H9 (cell line): ENCODE measurements at regions not wholly inside any gene's neighbourhood (a gene's known extent, or its start where the extent isn't known, plus 50 kb on each side); places are given as distances from the start of the nearest gene placed in this dataset.

Experiments used
- DNase-seq: peaks from one replicate; pipeline ENCODE4 v3.0.0-alpha.2; 2017
- H2AFZ ChIP-seq: one replicate; pipeline ENCODE4 v1.6.1; 2013; ENCODE audit warnings: mild to moderate bottlenecking, low read length, control low read depth, moderate library complexity
- H2AK5ac ChIP-seq: 2 replicates; pipeline ENCODE4 v1.6.1; 2013; ENCODE audit warnings: low read length, control low read depth, mixed read lengths; ENCODE audit not compliant: insufficient read length
- H2BK120ac ChIP-seq: one replicate; pipeline ENCODE4 v1.6.1; 2013; ENCODE audit warnings: low read depth, mild to moderate bottlenecking, low read length, control low read depth, inconsistent platforms; ENCODE audit not compliant: poor library complexity, severe bottlenecking
- H2BK12ac ChIP-seq: 2 replicates; pipeline ENCODE4 v1.6.1; 2013; ENCODE audit warnings: low read length, control low read depth, mixed read lengths, low read depth; ENCODE audit not compliant: insufficient read length
- H2BK15ac ChIP-seq: 2 replicates; pipeline ENCODE4 v1.6.1; 2013; ENCODE audit warnings: low read depth, low read length, control low read depth
- H2BK20ac ChIP-seq: one replicate; pipeline ENCODE4 v1.6.1; 2013; ENCODE audit warnings: low read depth, mild to moderate bottlenecking, low read length, control low read depth, inconsistent platforms; ENCODE audit not compliant: poor library complexity, severe bottlenecking
- H2BK5ac ChIP-seq: 2 replicates; pipeline ENCODE4 v1.6.1; 2013; ENCODE audit warnings: low read length, control low read depth, mixed read lengths; ENCODE audit not compliant: insufficient read length
- H3K14ac ChIP-seq: 2 replicates; pipeline ENCODE4 v1.6.1; 2013; ENCODE audit warnings: low read length, control low read depth; ENCODE audit not compliant: insufficient read depth
- H3K18ac ChIP-seq: 2 replicates; pipeline ENCODE4 v1.6.1; 2013; ENCODE audit warnings: low read depth, mild to moderate bottlenecking, mixed read lengths, low read length, control low read depth; ENCODE audit not compliant: insufficient read length
- H3K23ac ChIP-seq: 2 replicates; pipeline ENCODE4 v1.6.1; 2013; ENCODE audit warnings: low read length, control low read depth, mixed read lengths, low read depth; ENCODE audit not compliant: insufficient read length
- H3K23me2 ChIP-seq: 2 replicates; pipeline ENCODE4 v1.6.1; 2013; ENCODE audit warnings: low read depth, mild to moderate bottlenecking, mixed read lengths, low read length, control low read depth; ENCODE audit not compliant: insufficient read length, poor library complexity, severe bottlenecking
- H3K27ac ChIP-seq: 2 replicates; pipeline ENCODE4 v1.5.1; 2013; ENCODE audit warnings: low read length, control low read depth, mixed read lengths, low read depth; ENCODE audit not compliant: insufficient read length
- H3K27me3 ChIP-seq: 2 replicates; pipeline ENCODE4 v1.6.1; 2013; ENCODE audit warnings: low read length, control low read depth, inconsistent platforms; ENCODE audit not compliant: insufficient read depth
- H3K4ac ChIP-seq: 2 replicates; pipeline ENCODE4 v1.6.1; 2013; ENCODE audit warnings: low read depth, mild to moderate bottlenecking, control low read depth, inconsistent platforms, low read length, moderate library complexity
- H3K4me1 ChIP-seq: 2 replicates; pipeline ENCODE4 v1.6.1; 2013; ENCODE audit warnings: low read length, control low read depth, inconsistent platforms; ENCODE audit not compliant: insufficient read depth
- H3K4me2 ChIP-seq: 2 replicates; pipeline ENCODE4 v1.6.1; 2013; ENCODE audit warnings: low read length, control low read depth, mixed read lengths; ENCODE audit not compliant: insufficient read length, insufficient read depth
- H3K56ac ChIP-seq: 2 replicates; pipeline ENCODE4 v1.6.1; 2013; ENCODE audit warnings: low read depth, mild to moderate bottlenecking, mixed read lengths, low read length, control low read depth; ENCODE audit not compliant: insufficient read length
- H3K79me1 ChIP-seq: 2 replicates; pipeline ENCODE4 v1.6.1; 2013; ENCODE audit warnings: low read depth, mild to moderate bottlenecking, moderate library complexity, low read length, control low read depth, inconsistent platforms; ENCODE audit not compliant: insufficient read depth, poor library complexity, severe bottlenecking
- H3K79me2 ChIP-seq: 2 replicates; pipeline ENCODE4 v1.6.1; 2013; ENCODE audit warnings: low read length, control low read depth, inconsistent platforms; ENCODE audit not compliant: insufficient read depth
- H3K9ac ChIP-seq: 2 replicates; pipeline ENCODE4 v1.6.1; 2013; ENCODE audit warnings: low read length, control low read depth, mixed read lengths; ENCODE audit not compliant: insufficient read length; ENCODE audit errors: extremely low read depth
- H3K9me3 ChIP-seq: one replicate; pipeline ENCODE4 v1.6.1; 2013; ENCODE audit warnings: low read depth, low read length, inconsistent platforms; ENCODE audit not compliant: control insufficient read depth
- H3T11ph ChIP-seq: one replicate; pipeline ENCODE4 v1.6.1; 2013; ENCODE audit warnings: mild to moderate bottlenecking, low read length, control low read depth, inconsistent platforms
- H4K20me1 ChIP-seq: one replicate; pipeline ENCODE4 v1.6.1; 2013; ENCODE audit not compliant: control insufficient read depth, insufficient read length, insufficient read depth
- H4K5ac ChIP-seq: 2 replicates; pipeline ENCODE4 v1.6.1; 2013; ENCODE audit warnings: low read depth, mild to moderate bottlenecking, mixed read lengths, low read length, control low read depth; ENCODE audit not compliant: insufficient read length
- H4K8ac ChIP-seq: replicated peaks from 2 replicates; pipeline ENCODE4 v1.6.1; 2013; ENCODE audit warnings: low read length, control low read depth, mixed read lengths, low read depth; ENCODE audit not compliant: insufficient read length
- H4K91ac ChIP-seq: 2 replicates; pipeline ENCODE4 v1.6.1; 2013; ENCODE audit warnings: low read depth, mild to moderate bottlenecking, moderate library complexity, mixed read lengths, low read length, control low read depth; ENCODE audit not compliant: insufficient read length
- H3K27ac Mint-ChIP-seq, 3 experiments: 2 replicates in 2 of 3; 3 replicates in 1 of 3; pipeline ENCODE4 v1.8.0; 2020 to 2021; ENCODE audit warnings: mixed read lengths in 3 of 3, mild to moderate bottlenecking in 1 of 3, moderate library complexity in 1 of 3
- H3K27me3 Mint-ChIP-seq: 2 replicates; pipeline ENCODE4 v1.8.0; 2021; ENCODE audit warnings: low read depth, mild to moderate bottlenecking, moderate library complexity, mixed read lengths
- H3K36me3 Mint-ChIP-seq, 3 experiments: 2 replicates in 2 of 3; 3 replicates in 1 of 3; pipeline ENCODE4 v1.8.0; 2020 to 2021; ENCODE audit warnings: low read depth in 3 of 3, mixed read lengths in 3 of 3; ENCODE audit not compliant: insufficient read depth in 1 of 3
- H3K4me1 Mint-ChIP-seq, 2 experiments: 2 replicates each; pipeline ENCODE4 v1.8.0; 2020; ENCODE audit warnings: mixed read lengths in 2 of 2
- H3K4me3 Mint-ChIP-seq, 2 experiments: 2 replicates in 1 of 2; 3 replicates in 1 of 2; pipeline ENCODE4 v1.8.0; 2020 to 2021; ENCODE audit warnings: mild to moderate bottlenecking in 2 of 2, mixed read lengths in 2 of 2, moderate library complexity in 1 of 2
- H3K9me3 Mint-ChIP-seq, 2 experiments: 2 replicates in 1 of 2; 3 replicates in 1 of 2; pipeline ENCODE4 v1.8.0; 2020; ENCODE audit warnings: mild to moderate bottlenecking in 2 of 2, mixed read lengths in 2 of 2, moderate library complexity in 1 of 2
- TF ChIP-seq, protein P1 (sequence below): fragments of 200-600 bp; sonication (generic); conservative IDR thresholded peaks from 3 replicates; pipeline ENCODE4 v1.8.0; 2021; ENCODE audit warnings: antibody characterized with exemption, mild to moderate bottlenecking

DNA sequence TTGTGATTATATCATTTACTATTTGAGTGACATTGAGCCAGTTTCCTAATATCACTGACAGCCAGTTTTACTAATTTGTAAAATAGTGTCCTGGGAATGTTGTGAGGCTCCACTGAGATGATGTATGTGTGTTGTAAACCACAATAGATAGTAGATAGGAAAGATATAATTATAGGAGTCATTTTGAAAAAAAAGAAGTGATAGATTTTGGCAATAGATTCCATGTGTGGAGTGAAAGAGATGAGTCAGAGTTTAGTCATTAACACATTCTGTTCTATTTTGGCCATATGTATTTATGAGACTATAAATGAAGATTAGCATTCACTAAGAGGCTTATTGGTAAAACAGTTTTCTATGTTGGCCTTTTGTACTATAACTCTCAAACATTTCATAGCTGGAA lies 388.2 kb downstream of the FAM170A start:
- H3K27me3 Mint-ChIP-seq = no peaks in the 10 kb centered on the region
- Histone ChIP-seq H2BK120ac (no peak overlapping the region), H2BK5ac (no peak overlapping the region), H3K79me2 (no peaks in the 10 kb centered on the region), H3K9me3 (no peaks in the 10 kb centered on the region), H4K20me1 (no peaks in the 10 kb centered on the region), H2AK5ac (no peak overlapping the region), H3K9ac (no peak overlapping the region), H3K79me1 (no peaks in the 10 kb centered on the region), H2BK12ac (no peak overlapping the region), H3K23me2 (no peaks in the 10 kb centered on the region), H3K14ac (no peak overlapping the region), H2AFZ (no peak overlapping the region), H3K56ac (no peak overlapping the region), H3K23ac (no peak overlapping the region), H3K27ac (no peak overlapping the region), H3K4ac (no peak overlapping the region), H3T11ph (no peak overlapping the region), H3K18ac (no peak overlapping the region), H4K5ac (no peak overlapping the region), H4K8ac (no peak overlapping the region), H3K4me1 (no peaks in the 10 kb centered on the region; the same call in 1 of the 2 replicates), H3K4me2 (no peak overlapping the region), H4K91ac (no peak overlapping the region), H3K27me3 (no peaks in the 10 kb centered on the region), H2BK20ac (no peak overlapping the region), H2BK15ac (no peak overlapping the region)
- H3K27ac Mint-ChIP-seq = no peak overlapping the region
- DNase-seq = no peak
- peaks cover 0 to 6% of the 10 kb centered on the region in 2 experiments; a peak in 1 of 5 replicates for H3K9me3 Mint-ChIP-seq
- H3K4me1 Mint-ChIP-seq = peaks cover 3 to 7% of the 10 kb centered on the region in 2 experiments; a peak in 3 of 4 replicates
- TF ChIP-seq, protein P1, sequence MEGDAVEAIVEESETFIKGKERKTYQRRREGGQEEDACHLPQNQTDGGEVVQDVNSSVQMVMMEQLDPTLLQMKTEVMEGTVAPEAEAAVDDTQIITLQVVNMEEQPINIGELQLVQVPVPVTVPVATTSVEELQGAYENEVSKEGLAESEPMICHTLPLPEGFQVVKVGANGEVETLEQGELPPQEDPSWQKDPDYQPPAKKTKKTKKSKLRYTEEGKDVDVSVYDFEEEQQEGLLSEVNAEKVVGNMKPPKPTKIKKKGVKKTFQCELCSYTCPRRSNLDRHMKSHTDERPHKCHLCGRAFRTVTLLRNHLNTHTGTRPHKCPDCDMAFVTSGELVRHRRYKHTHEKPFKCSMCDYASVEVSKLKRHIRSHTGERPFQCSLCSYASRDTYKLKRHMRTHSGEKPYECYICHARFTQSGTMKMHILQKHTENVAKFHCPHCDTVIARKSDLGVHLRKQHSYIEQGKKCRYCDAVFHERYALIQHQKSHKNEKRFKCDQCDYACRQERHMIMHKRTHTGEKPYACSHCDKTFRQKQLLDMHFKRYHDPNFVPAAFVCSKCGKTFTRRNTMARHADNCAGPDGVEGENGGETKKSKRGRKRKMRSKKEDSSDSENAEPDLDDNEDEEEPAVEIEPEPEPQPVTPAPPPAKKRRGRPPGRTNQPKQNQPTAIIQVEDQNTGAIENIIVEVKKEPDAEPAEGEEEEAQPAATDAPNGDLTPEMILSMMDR = no peak
- H3K4me3 Mint-ChIP-seq = no peak overlapping the region
- no peaks in the 10 kb centered on the region for H3K36me3 Mint-ChIP-seq
